ENCODE measurements at regions not wholly inside any gene's neighbourhood (a gene's known extent, or its start where the extent isn't known, plus 50 kb on each side); places are given as distances from the start of the nearest gene placed in this dataset.

- DNase-seq (ENCODE audit: low read depth) = no peak
These were observed 178.4 kb downstream of the MACROH2A1 start for GRCh38 chr5:135220394-135221186.

GRCh38 chr5:135219868-135220267, 179.2 kb downstream of the MACROH2A1 start:
- no peak for DNase-seq (ENCODE audit: low read depth)

GRCh38 chr5:135218790-135219568, 180.1 kb downstream of the MACROH2A1 start:
- DNase-seq (ENCODE audit: low read depth) = no peak

- no peak for DNase-seq (ENCODE audit: low read depth)
These were observed 180.6 kb downstream of the MACROH2A1 start for GRCh38 chr5:135218486-135218755.

DNA sequence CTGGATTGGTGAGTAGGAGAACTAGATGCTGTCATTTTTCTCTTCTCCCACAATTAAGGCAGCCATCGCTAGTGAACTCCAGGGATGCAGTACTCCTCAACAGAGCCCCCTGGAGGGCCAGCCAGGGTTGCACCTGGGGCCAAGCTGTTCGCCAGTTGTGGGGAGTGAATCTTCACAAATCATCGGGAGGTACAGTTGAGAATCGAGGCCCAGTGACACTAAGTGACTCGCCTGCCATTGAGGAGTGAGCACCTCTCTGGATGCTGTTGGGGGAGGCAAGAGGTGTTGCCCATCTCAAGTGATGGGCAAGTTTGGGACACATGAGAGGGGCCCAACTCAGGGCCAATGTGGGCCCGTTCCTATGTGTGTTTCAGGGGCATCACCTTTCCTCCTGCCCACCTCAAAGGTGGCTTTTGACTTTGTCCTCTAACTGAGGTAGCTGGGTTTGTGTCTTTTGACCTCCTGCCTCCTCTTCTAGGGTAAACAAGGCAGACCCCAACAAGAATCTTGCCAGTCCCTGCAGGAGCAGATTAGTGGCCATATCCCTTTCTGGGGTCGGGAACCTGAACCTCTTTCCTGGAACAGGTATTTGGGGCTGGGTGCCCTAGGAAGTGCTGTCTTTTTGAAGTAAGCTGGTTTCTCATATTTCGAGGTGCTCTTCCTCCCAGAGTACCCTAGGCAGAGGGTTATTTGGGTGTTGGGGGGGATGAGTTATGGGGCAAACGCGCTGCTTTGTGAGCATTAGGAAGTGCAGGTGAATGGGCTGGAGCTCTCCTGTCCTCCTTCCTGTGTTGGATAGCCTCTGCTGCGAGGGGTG, 181.2 kb downstream of the MACROH2A1 start:
- DNase-seq (ENCODE audit: low read depth) = no peak

GRCh38 chr5:135216471-135217343, 182.3 kb downstream of the MACROH2A1 start:
- DNase-seq (ENCODE audit: low read depth) = no peak

- no peak for DNase-seq (ENCODE audit: low read depth)
These were observed 181.8 kb upstream of the PITX1 start for GRCh38 chr5:135215617-135216470.

GRCh38 chr5:135214897-135215616, 181.0 kb upstream of the PITX1 start:
- peak; percentile 26 for DNase-seq (ENCODE audit: low read depth)

GRCh38 chr5:135213466-135214239, 179.6 kb upstream of the PITX1 start:
- DNase-seq (ENCODE audit: low read depth) = no peak

- no peak for DNase-seq (ENCODE audit: low read depth)
These were observed 179.0 kb upstream of the PITX1 start for GRCh38 chr5:135213027-135213386.

GRCh38 chr5:135212361-135213026, 178.5 kb upstream of the PITX1 start:
- no peak for DNase-seq (ENCODE audit: low read depth)

- no peak for DNase-seq (ENCODE audit: low read depth)
These were observed 177.8 kb upstream of the PITX1 start for GRCh38 chr5:135211791-135212190.

GRCh38 chr5:135211083-135211790, 177.2 kb upstream of the PITX1 start:
- no peak for DNase-seq (ENCODE audit: low read depth)

GRCh38 chr5:135210286-135211055, 176.4 kb upstream of the PITX1 start:
- peak; percentile 59 for DNase-seq (ENCODE audit: low read depth)

- DNase-seq (ENCODE audit: low read depth) = peak; percentile 98
These were observed 175.1 kb upstream of the PITX1 start for GRCh38 chr5:135208903-135209721.

- DNase-seq (ENCODE audit: low read depth) = no peak
These were observed 174.5 kb upstream of the PITX1 start for GRCh38 chr5:135208555-135208902.
